HCT116 (cell line): ENCODE measurements at regions not wholly inside any gene's neighbourhood (a gene's known extent, or its start where the extent isn't known, plus 50 kb on each side); places are given as distances from the start of the nearest gene placed in this dataset.

ENCODE experiments used
- ATAC-seq: fragments of 200-7000 bp; cut with Tn5 transposase; 2 replicates; pipeline ENCODE4 v1.9.1; 2020; ENCODE audit warnings: mild to moderate bottlenecking, moderate library complexity
- BruUV-seq: library from RNA; stranded (reverse); fragments of 400-500 nt; replicated peaks from 2 replicates; lab custom pipeline; 2021; lab: Mats Ljungman, UMichigan
- CTCF ChIA-PET: fragments of 300-600 bp; sonication (Branson Sonifier 250); formaldehyde crosslinking; loops from one replicate; lab custom pipeline; 2021; ENCODE audit warnings: antibody characterized with exemption; lab: Charles Lee
- POLR2A ChIA-PET: fragments of 300-600, 350-600 bp; sonication (Branson Sonifier 250); formaldehyde crosslinking; loops from one replicate; lab custom pipeline; 2021; ENCODE audit warnings: antibody characterized with exemption; lab: Charles Lee
- RAD21 ChIA-PET, 2 experiments: fragments of 300-600 bp; sonication (Branson Sonifier 250); formaldehyde crosslinking; loops; one replicate each; lab custom pipeline; 2023; ENCODE audit warnings: low total read pairs in 2 of 2; ENCODE audit not compliant: uncharacterized antibody in 2 of 2, unreplicated experiment in 2 of 2, low non-redundant PET in 1 of 2; lab: Charles Lee
- DNase-seq: peaks from one replicate; pipeline ENCODE4 v3.0.0-alpha.2; 2010; ENCODE audit warnings: low read depth, low spot score
- H2AFZ ChIP-seq: fragments of 200-600 bp; shearing (Covaris generic), sonication (generic); 2 replicates; pipeline ENCODE4 v1.6.1; 2017; ENCODE audit warnings: low read depth, mixed run types, mixed read lengths, antibody characterized with exemption, low read length; ENCODE audit not compliant: poor library complexity, severe bottlenecking
- H3K27ac ChIP-seq: 2 replicates; pipeline ENCODE4 v1.5.1; 2012; ENCODE audit warnings: low read depth, low read length
- H3K27me3 ChIP-seq: fragments of 200-600 bp; sonication (generic); 2 replicates; pipeline ENCODE4 v1.6.1; 2016; ENCODE audit warnings: mixed run types, low read length, mixed read lengths; ENCODE audit not compliant: insufficient read depth
- H3K36me3 ChIP-seq, 2 experiments: fragments of 200-500 bp in 1 of 2; fragments of 200-600 bp in 1 of 2; sonication (Bioruptor generic) in 1 of 2; sonication (generic) in 1 of 2; 2 replicates each; pipeline versions ENCODE4 v1.5.1 to v1.6.1; 2014 to 2016; ENCODE audit warnings: low read length in 2 of 2, inconsistent platforms in 1 of 2, mixed read lengths in 1 of 2, mixed run types in 1 of 2; ENCODE audit not compliant: insufficient read depth in 2 of 2, control insufficient read depth in 1 of 2
- H3K4me1 ChIP-seq, 2 experiments: fragments of 200-600 bp in 1 of 2; sonication (generic) in 1 of 2; 2 replicates each; pipeline versions ENCODE4 v1.5.1 to v1.6.1; 2012 to 2017; ENCODE audit warnings: low read length in 2 of 2, inconsistent platforms in 1 of 2, mild to moderate bottlenecking in 1 of 2, mixed read lengths in 1 of 2, mixed run types in 1 of 2, moderate library complexity in 1 of 2; ENCODE audit not compliant: insufficient read depth in 2 of 2, control insufficient read depth in 1 of 2
- H3K4me2 ChIP-seq: fragments of 200-600 bp; sonication (generic); 2 replicates; pipeline ENCODE4 v1.6.1; 2017; ENCODE audit warnings: mixed run types, low read length, mixed read lengths
- H3K4me3 ChIP-seq, 2 experiments: fragments of 200-600 bp in 1 of 2; sonication (generic) in 1 of 2; replicated peaks in 1 of 2; 2 replicates each; pipeline ENCODE4 v1.5.1; 2011 to 2016; ENCODE audit warnings: low read length in 2 of 2, control low read depth in 1 of 2, low read depth in 1 of 2, mild to moderate bottlenecking in 1 of 2, mixed read lengths in 1 of 2, mixed run types in 1 of 2
- H3K79me2 ChIP-seq: fragments of 200-600 bp; sonication (generic); 2 replicates; pipeline ENCODE4 v1.6.1; 2017; ENCODE audit warnings: mild to moderate bottlenecking, mixed run types, low read length, moderate library complexity, mixed read lengths; ENCODE audit not compliant: insufficient read depth
- H3K9ac ChIP-seq: fragments of 200-600 bp; sonication (generic); 2 replicates; pipeline ENCODE4 v1.6.1; 2016; ENCODE audit warnings: low read length, mixed read lengths
- H3K9me2 ChIP-seq: fragments of 200-600 bp; sonication (generic), shearing (Covaris generic); 2 replicates; pipeline ENCODE4 v1.6.1; 2017; ENCODE audit warnings: mixed run types, mild to moderate bottlenecking, moderate library complexity; ENCODE audit not compliant: insufficient read depth
- H3K9me3 ChIP-seq, 2 experiments: fragments of 200-500 bp in 1 of 2; fragments of 200-600 bp in 1 of 2; sonication (Bioruptor generic) in 1 of 2; sonication (generic) in 1 of 2; 2 replicates each; pipeline ENCODE4 v1.6.1; 2014 to 2017; ENCODE audit warnings: low read length in 2 of 2, mixed read lengths in 2 of 2, inconsistent platforms in 1 of 2, low read depth in 1 of 2, mild to moderate bottlenecking in 1 of 2, mixed run types in 1 of 2, moderate library complexity in 1 of 2; ENCODE audit not compliant: control insufficient read depth in 1 of 2, insufficient read depth in 1 of 2
- H4K20me1 ChIP-seq: fragments of 200-600 bp; sonication (generic), shearing (Covaris generic); 2 replicates; pipeline ENCODE4 v1.6.1; 2017; ENCODE audit warnings: mixed run types, mild to moderate bottlenecking, moderate library complexity; ENCODE audit not compliant: insufficient read depth
- CEBPB ChIP-seq: IDR thresholded peaks from 2 replicates; pipeline ENCODE4 v1.6.1; 2012; ENCODE audit warnings: low read depth
- EGR1 ChIP-seq: IDR thresholded peaks from 2 replicates; pipeline ENCODE4 v1.6.1; 2012; ENCODE audit warnings: low read depth
- EZH2phosphoT487 ChIP-seq: fragments of 200-600 bp; IDR thresholded peaks from 2 replicates; pipeline ENCODE4 v1.6.1; 2018; ENCODE audit warnings: antibody characterized with exemption, borderline replicate concordance
- POLR2AphosphoS5 ChIP-seq: IDR thresholded peaks from 2 replicates; pipeline ENCODE4 v1.6.1; 2011; ENCODE audit warnings: mild to moderate bottlenecking, low read depth, low read length, moderate library complexity
- SIN3A ChIP-seq: IDR thresholded peaks from 2 replicates; pipeline ENCODE4 v1.6.1; 2012; ENCODE audit warnings: low read depth
- YY1 ChIP-seq: IDR thresholded peaks from 2 replicates; pipeline ENCODE4 v1.6.1; 2011; ENCODE audit warnings: low read length, low read depth, moderate library complexity, mild to moderate bottlenecking; ENCODE audit not compliant: insufficient replicate concordance; ENCODE audit errors: extremely low read depth
- ZNF274 ChIP-seq: fragments of 200-500 bp; sonication (Bioruptor generic); IDR thresholded peaks from 2 replicates; pipeline ENCODE4 v1.6.1; 2014; ENCODE audit warnings: mild to moderate bottlenecking, low read depth, low read length, inconsistent platforms
- intact Hi-C: fragments of 100-400 bp; cut with micrococcal nuclease; formaldehyde crosslinking; loops from 2 replicates; pipeline ENCODE4 v1.10.0; 2022
- TF ChIP-seq, protein P1 (sequence below): IDR thresholded peaks from 2 replicates; pipeline ENCODE4 v1.6.1; 2012; ENCODE audit warnings: low read depth

DNA sequence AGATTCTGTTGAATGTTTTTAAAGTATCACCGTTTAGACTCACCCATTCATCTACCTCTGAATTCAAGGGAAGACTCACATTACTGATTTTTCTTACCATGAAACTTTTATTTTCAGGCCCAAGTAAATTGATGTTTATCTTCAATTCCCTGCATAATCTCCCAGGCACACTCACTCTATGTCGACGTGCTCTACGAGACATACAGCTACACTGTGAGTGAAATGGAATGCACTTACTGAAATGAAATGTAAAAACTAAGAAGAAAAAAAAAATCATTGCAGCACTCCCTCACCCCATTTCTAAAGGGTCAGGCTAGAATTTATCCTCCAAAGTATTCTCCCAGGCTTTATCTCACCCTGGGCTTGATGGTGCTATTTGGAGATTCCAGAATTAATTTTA, 987.9 kb downstream of the CCSER2 start:
- BruUV-seq = no TSS peak
- ChIA-PET RAD21 (no interaction called here), POLR2A (no interaction called here), CTCF (no interaction called here)
- no peaks in the 10 kb centered on the region for H3K4me1 ChIP-seq
- H2AFZ ChIP-seq = no peak overlapping the region
- ATAC-seq = no peak
- intact Hi-C loops = no loop called here
- H3K27me3 ChIP-seq = peaks cover 3% of the 10 kb centered on the region; the same call in 1 of the 2 replicates
- H3K9ac ChIP-seq = no peak overlapping the region
- TF ChIP-seq, protein P1, sequence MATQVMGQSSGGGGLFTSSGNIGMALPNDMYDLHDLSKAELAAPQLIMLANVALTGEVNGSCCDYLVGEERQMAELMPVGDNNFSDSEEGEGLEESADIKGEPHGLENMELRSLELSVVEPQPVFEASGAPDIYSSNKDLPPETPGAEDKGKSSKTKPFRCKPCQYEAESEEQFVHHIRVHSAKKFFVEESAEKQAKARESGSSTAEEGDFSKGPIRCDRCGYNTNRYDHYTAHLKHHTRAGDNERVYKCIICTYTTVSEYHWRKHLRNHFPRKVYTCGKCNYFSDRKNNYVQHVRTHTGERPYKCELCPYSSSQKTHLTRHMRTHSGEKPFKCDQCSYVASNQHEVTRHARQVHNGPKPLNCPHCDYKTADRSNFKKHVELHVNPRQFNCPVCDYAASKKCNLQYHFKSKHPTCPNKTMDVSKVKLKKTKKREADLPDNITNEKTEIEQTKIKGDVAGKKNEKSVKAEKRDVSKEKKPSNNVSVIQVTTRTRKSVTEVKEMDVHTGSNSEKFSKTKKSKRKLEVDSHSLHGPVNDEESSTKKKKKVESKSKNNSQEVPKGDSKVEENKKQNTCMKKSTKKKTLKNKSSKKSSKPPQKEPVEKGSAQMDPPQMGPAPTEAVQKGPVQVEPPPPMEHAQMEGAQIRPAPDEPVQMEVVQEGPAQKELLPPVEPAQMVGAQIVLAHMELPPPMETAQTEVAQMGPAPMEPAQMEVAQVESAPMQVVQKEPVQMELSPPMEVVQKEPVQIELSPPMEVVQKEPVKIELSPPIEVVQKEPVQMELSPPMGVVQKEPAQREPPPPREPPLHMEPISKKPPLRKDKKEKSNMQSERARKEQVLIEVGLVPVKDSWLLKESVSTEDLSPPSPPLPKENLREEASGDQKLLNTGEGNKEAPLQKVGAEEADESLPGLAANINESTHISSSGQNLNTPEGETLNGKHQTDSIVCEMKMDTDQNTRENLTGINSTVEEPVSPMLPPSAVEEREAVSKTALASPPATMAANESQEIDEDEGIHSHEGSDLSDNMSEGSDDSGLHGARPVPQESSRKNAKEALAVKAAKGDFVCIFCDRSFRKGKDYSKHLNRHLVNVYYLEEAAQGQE = no peak
- TF ChIP-seq SIN3A (no peak), EZH2phosphoT487 (no peak), EGR1 (no peak), CEBPB (no peak), ZNF274 (no peak), POLR2AphosphoS5 (no peak), YY1 (no peak)
- H3K79me2 ChIP-seq = no peaks in the 10 kb centered on the region
- DNase-seq = no peak
- H4K20me1 ChIP-seq = no peaks in the 10 kb centered on the region
- H3K9me3 ChIP-seq = no peaks in the 10 kb centered on the region
- H3K36me3 ChIP-seq = no peaks in the 10 kb centered on the region
- H3K27ac ChIP-seq = no peak overlapping the region
- no peak overlapping the region for H3K4me3 ChIP-seq
- no peaks in the 10 kb centered on the region for H3K9me2 ChIP-seq
- H3K4me2 ChIP-seq = no peak overlapping the region
